ENCODE measurements at regions not wholly inside any gene's neighbourhood (a gene's known extent, or its start where the extent isn't known, plus 50 kb on each side); places are given as distances from the start of the nearest gene placed in this dataset.
"Not testable (repeated sequence)": the region's sequence is repeated elsewhere in the genome, so short reads cannot be mapped to it uniquely, and the experiment has no call there.

- DNase-seq (ENCODE audit: low read depth in 2 of 2) = no peak
Measured at GRCh38 chr12:66733321-66733720, 54.4 kb upstream of the GRIP1 start.

- no peak for DNase-seq (ENCODE audit: low read depth in 2 of 2)
Measured at GRCh38 chr12:66733839-66734238, 55.0 kb upstream of the GRIP1 start.

DNA sequence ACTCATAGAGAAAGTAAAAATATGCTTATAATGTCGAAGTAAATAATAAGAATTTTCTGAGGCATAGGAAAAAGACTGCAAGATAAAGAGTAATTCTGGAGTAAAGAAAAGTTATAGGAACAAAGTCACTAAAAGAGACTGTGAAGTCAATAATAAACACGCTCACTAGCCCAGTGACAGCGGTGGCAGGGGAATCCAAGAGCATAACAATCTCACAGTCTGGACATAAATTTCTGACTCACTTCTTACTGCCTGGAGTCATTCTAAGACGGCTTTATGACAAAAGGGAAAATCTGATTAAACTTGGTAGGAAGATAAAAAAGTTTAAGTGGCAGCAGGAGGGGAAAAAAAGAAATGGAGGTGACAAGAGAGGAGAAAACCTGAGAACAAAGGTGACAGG lies 56.4 kb upstream of the GRIP1 start:
- no peak for DNase-seq (ENCODE audit: low read depth in 2 of 2)

DNA sequence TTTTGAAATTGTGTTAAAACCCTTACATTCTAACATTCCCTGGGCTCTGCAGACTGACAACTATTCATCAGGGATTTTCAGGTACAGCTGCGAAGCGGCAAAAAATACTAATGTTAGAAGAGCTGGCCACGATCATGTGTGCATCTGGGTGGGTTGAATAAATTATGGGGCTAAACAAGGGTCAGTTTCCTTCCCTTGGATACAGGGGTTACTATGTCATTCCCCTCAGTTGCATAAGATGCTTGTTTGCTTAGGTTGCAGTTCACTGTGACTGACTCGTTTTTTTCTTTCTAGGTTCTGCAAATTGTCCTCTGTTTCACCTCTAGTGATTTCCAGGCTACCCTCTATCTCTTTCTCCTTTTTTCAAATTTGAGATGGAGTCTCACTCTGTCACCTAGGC lies 58.1 kb upstream of the GRIP1 start:
- no peak for DNase-seq (ENCODE audit: low read depth in 2 of 2)

GRCh38 chr12:66739266-66739665 lies 60.4 kb upstream of the GRIP1 start:
- DNase-seq (ENCODE audit: low read depth in 2 of 2) = no peak

- DNase-seq (ENCODE audit: low read depth in 2 of 2) = no peak
Measured at GRCh38 chr12:66739940-66740651, 61.2 kb upstream of the GRIP1 start.

GRCh38 chr12:66740732-66741131 lies 61.9 kb upstream of the GRIP1 start:
- DNase-seq (ENCODE audit: low read depth in 2 of 2) = no peak

GRCh38 chr12:66741919-66742318 lies 63.0 kb upstream of the GRIP1 start:
- DNase-seq (ENCODE audit: low read depth in 2 of 2) = no peak

DNA sequence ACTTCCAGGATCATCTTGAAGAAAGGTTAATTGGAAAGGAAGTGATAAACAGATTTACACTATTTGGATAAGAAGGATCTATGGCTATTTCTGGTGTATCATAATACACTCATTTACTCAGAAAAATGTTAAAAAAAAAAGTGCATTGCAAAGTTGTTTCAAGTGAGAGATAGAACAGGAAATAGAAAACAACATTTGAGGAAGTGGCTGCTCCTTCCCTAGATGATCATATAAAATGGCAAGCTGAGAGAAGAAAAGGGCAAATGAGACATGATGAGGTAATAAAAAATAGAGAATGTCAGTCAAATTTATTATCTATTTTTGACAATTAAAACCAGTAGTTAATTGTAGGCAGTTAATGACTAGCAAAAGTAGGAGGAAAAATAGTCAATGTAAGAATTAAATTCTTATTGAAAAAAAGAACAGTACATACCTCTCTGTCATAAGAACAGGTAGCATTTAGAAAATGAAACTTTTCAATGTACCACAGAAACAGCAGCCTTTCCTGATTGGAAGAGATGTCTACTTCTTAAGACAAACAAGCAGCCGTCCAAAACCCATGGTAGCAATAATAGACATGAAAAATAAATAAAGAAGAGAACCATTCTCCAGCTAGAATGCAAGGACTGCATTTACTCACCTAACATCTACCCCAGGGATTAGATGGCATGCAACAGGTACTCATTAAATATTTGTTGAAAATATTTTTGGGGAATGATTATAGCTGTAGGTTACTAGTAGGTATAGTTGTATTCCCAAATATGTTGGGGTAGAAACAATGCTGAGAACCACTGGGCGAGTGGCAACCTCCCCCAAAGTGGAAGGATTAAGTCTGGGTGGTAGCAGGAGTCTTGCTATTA lies 63.9 kb upstream of the GRIP1 start:
- DNase-seq (ENCODE audit: low read depth in 2 of 2) = no peak

GRCh38 chr12:66744461-66744860 lies 65.6 kb upstream of the GRIP1 start:
- no peak for DNase-seq (ENCODE audit: low read depth in 2 of 2)

DNA sequence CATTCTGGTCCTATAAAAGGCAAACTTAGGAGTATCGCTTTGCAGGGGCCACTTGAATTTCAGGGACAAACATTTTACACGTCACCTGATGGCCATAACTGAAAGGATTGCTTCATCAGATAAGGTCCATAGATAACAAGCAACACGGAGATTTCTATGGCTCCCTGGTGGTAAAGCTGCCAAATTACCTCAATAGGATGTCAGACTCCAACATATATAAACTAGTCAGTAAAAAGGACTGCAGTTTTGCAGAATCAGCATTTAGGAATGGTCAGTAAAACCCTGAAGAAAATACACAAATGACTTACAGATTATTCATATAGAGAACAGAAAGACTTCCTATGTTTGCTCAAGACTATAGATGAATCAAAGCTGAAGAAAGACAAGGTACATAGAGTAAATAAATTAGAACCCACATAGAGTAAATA lies 66.1 kb upstream of the GRIP1 start:
- DNase-seq (ENCODE audit: low read depth in 2 of 2) = no peak

GRCh38 chr12:66746489-66747201 lies 67.8 kb upstream of the GRIP1 start:
- no peak for DNase-seq (ENCODE audit: low read depth in 2 of 2)

GRCh38 chr12:66751432-66752113 lies 72.7 kb upstream of the GRIP1 start:
- no peak for DNase-seq (ENCODE audit: low read depth in 2 of 2)

GRCh38 chr12:66753810-66754209 lies 74.9 kb upstream of the GRIP1 start:
- DNase-seq (ENCODE audit: low read depth in 2 of 2) = no peak

GRCh38 chr12:66755727-66756395 lies 77.0 kb upstream of the GRIP1 start:
- DNase-seq (ENCODE audit: low read depth in 2 of 2) = no peak

GRCh38 chr12:66756631-66757030 lies 77.8 kb upstream of the GRIP1 start:
- no peak for DNase-seq (ENCODE audit: low read depth in 2 of 2)

GRCh38 chr12:66760122-66760521 lies 81.2 kb upstream of the GRIP1 start:
- not testable (repeated sequence) for DNase-seq (ENCODE audit: low read depth in 2 of 2)

DNA sequence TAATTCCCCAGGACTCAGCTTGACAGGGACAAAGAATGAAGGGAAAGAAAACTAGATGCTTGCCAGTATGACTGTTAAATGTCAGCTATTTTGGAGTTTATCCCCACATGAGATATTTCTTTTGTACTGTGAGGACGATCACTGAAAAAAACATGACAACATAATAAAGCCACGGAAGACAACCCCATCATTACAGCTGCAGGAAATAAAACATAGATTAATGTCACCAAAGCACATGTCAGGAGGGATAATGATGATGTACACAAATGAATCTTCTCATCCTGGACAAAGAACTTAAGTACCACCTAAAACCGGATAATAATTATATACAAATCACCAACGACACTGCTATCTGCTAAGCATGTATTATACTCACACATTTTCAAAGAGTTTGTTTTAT lies 84.6 kb upstream of the GRIP1 start:
- no peak for DNase-seq (ENCODE audit: low read depth in 2 of 2)

DNA sequence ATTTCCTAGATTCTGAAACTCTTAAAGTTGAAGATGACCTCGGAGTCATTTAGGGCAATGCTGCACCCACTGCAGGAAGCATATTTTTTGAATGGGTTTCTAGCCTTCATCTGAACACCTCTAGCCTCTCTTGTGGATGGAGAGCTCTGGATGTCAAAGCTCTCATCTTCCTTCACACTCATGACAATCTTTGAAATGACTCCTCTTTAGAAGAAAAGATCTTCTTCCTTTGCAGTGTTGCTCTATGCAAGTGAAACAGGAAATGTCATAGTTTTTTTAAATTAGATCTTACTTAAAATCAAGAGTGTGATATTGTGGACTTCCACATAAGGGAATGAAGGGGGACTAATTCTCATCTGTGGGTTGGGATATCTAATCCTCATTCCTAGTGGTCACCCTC lies 86.3 kb upstream of the GRIP1 start:
- no peak for DNase-seq (ENCODE audit: low read depth in 2 of 2)

DNA sequence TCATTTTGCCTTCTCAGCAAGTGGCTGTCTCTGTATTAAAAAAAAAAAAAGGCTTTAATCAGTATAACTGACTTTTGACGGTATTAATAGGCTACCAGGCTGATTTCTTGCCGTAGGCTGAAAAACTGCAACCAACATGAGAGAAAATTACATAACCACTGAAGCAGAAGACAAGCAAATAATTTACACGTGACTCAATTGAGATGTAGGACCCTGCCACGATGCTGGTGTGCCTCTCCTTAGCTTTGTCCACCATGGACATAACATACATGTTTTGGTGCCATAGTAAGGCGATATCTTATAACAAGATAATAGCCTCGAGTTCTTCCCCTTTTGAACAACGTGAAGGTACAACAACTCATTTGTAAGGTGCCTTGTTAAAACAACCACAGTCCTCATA lies 88.7 kb upstream of the GRIP1 start:
- no peak for DNase-seq (ENCODE audit: low read depth in 2 of 2)

DNA sequence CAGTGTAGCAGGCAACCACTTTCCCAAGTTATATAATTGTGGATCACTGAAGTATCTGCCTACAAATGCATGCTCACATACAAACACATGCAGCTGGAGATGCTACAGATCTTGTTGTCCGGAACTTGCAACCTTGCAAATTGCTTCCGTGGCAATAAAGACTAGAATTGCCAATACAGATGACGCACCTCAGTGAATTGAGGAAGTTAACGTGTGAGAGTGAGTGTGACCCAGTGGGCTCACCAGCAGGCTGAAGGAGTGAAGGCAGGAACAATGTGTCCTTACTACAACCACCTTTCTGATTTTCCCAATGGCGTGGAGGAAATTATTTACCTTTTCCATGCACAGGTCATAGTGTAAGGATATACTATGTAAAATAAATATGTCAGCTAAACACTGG lies 89.4 kb upstream of the GRIP1 start:
- DNase-seq (ENCODE audit: low read depth in 2 of 2) = no peak
